ENCODE measurements at regions not wholly inside any gene's neighbourhood (a gene's known extent, or its start where the extent isn't known, plus 50 kb on each side); places are given as distances from the start of the nearest gene placed in this dataset.
A peak's percentile ranks its signal among the peaks of the same experiment; 100 is the strongest.
"Not testable (repeated sequence)": the region's sequence is repeated elsewhere in the genome, so short reads cannot be mapped to it uniquely, and the experiment has no call there.

- H3K27ac ChIP-seq, result no peak overlapping the region
- TF ChIP-seq ZFX (IDR thresholded peaks at IDR 0.05; ENCODE audit: borderline replicate concordance) (no peak), CTCF (IDR thresholded peaks at IDR 0.05) (no peak)
Observed at GRCh38 chr3:80734483-80734882, 966.7 kb upstream of the ROBO1 start.

- no peak for TF ChIP-seq ZFX (IDR thresholded peaks at IDR 0.05; ENCODE audit: borderline replicate concordance)
- TF ChIP-seq CTCF (IDR thresholded peaks at IDR 0.05), result no peak
- H3K27ac ChIP-seq, result no peak overlapping the region
Observed at GRCh38 chr3:80733522-80734176, 965.9 kb upstream of the ROBO1 start.

GRCh38 chr3:80727561-80727960 is 959.8 kb upstream of the ROBO1 start:
- not testable (repeated sequence) for H3K27ac ChIP-seq

GRCh38 chr3:80709597-80710322 is 942.0 kb upstream of the ROBO1 start:
- H3K27ac ChIP-seq, result not testable (repeated sequence)

- H3K27ac ChIP-seq, result no peak overlapping the region
- TF ChIP-seq ZFX (IDR thresholded peaks at IDR 0.05; ENCODE audit: borderline replicate concordance) (no peak), CTCF (IDR thresholded peaks at IDR 0.05) (no peak)
Observed at GRCh38 chr3:80705290-80705689, 937.5 kb upstream of the ROBO1 start.

GRCh38 chr3:80701349-80701748 is 933.6 kb upstream of the ROBO1 start:
- no peak overlapping the region for H3K27ac ChIP-seq
- no peak for TF ChIP-seq CTCF (IDR thresholded peaks at IDR 0.05)
- TF ChIP-seq ZFX (IDR thresholded peaks at IDR 0.05; ENCODE audit: borderline replicate concordance), result no peak

- H3K27ac ChIP-seq, result no peak overlapping the region
- TF ChIP-seq ZFX (IDR thresholded peaks at IDR 0.05; ENCODE audit: borderline replicate concordance), result no peak
- TF ChIP-seq CTCF (IDR thresholded peaks at IDR 0.05), result no peak
Observed at GRCh38 chr3:80697291-80697690, 929.5 kb upstream of the ROBO1 start.

- H3K27ac ChIP-seq, result peak overlapping the region; percentile 65
- TF ChIP-seq ZFX (IDR thresholded peaks at IDR 0.05; ENCODE audit: borderline replicate concordance) (no peak), CTCF (IDR thresholded peaks at IDR 0.05) (no peak)
Observed at GRCh38 chr3:80696280-80696679, 928.5 kb upstream of the ROBO1 start.

All from 22Rv1 (cell line).